Hindlimb muscle (tissue), 1 donor: ENCODE measurements at regions not wholly inside any gene's neighbourhood (a gene's known extent, or its start where the extent isn't known, plus 50 kb on each side); places are given as distances from the start of the nearest gene placed in this dataset.

Experiments
- DNase-seq: peaks from one replicate; pipeline ENCODE4 v3.0.0-alpha.2; 2013

GRCh38 chr7:131231381-131232220, 96.1 kb upstream of the MKLN1 start:
- DNase-seq = no peak

- no peak for DNase-seq
Measured at GRCh38 chr7:131232768-131233167, 94.9 kb upstream of the MKLN1 start.

GRCh38 chr7:131233193-131233592, 94.5 kb upstream of the MKLN1 start:
- no peak for DNase-seq

GRCh38 chr7:131234719-131235488, 92.8 kb upstream of the MKLN1 start:
- no peak for DNase-seq

GRCh38 chr7:131235489-131236317, 92.0 kb upstream of the MKLN1 start:
- DNase-seq = no peak

GRCh38 chr7:131236318-131236672, 91.4 kb upstream of the MKLN1 start:
- DNase-seq = no peak

- DNase-seq = no peak
Measured at GRCh38 chr7:131238347-131238931, 89.2 kb upstream of the MKLN1 start.

GRCh38 chr7:131241386-131241785, 86.3 kb upstream of the MKLN1 start:
- DNase-seq = no peak

GRCh38 chr7:131242123-131242650, 85.5 kb upstream of the MKLN1 start:
- DNase-seq = no peak

GRCh38 chr7:131244259-131244852, 83.3 kb upstream of the MKLN1 start:
- no peak for DNase-seq

GRCh38 chr7:131249003-131249402, 78.7 kb upstream of the MKLN1 start:
- DNase-seq = no peak

- DNase-seq = no peak
Measured at GRCh38 chr7:131249483-131249882, 78.2 kb upstream of the MKLN1 start.

GRCh38 chr7:131250331-131250730, 77.3 kb upstream of the MKLN1 start:
- DNase-seq = no peak

- no peak for DNase-seq
Measured at GRCh38 chr7:131251371-131251770, 76.3 kb upstream of the MKLN1 start.

GRCh38 chr7:131252976-131253375, 74.7 kb upstream of the MKLN1 start:
- DNase-seq = no peak

GRCh38 chr7:131254211-131254610, 73.5 kb upstream of the MKLN1 start:
- DNase-seq = no peak

- DNase-seq = no peak
Measured at GRCh38 chr7:131255242-131255641, 72.4 kb upstream of the MKLN1 start.

- DNase-seq = no peak
Measured at GRCh38 chr7:131261476-131261994, 66.1 kb upstream of the MKLN1 start.

- DNase-seq = no peak
Measured at GRCh38 chr7:131265227-131265626, 62.4 kb upstream of the MKLN1 start.

GRCh38 chr7:131267631-131268030, 60.0 kb upstream of the MKLN1 start:
- no peak for DNase-seq

GRCh38 chr7:131268906-131269305, 58.8 kb upstream of the MKLN1 start:
- no peak for DNase-seq

- DNase-seq = no peak
Measured at GRCh38 chr7:131272086-131272485, 55.6 kb upstream of the MKLN1 start.
